Natural killer cell (primary cell): ENCODE measurements at regions not wholly inside any gene's neighbourhood (a gene's known extent, or its start where the extent isn't known, plus 50 kb on each side); places are given as distances from the start of the nearest gene placed in this dataset.

Experiments
- ATAC-seq, 3 donors: fragments of 150-1000 bp in 2 of 3; fragments of 200-7000 bp in 1 of 3; cut with Tn5 transposase; 1 replicate in 1 of 3; 2 replicates in 2 of 3; pipeline ENCODE4 v1.10.0; 2021; ENCODE audit warnings: mild to moderate bottlenecking in 2 of 3, moderate library complexity in 2 of 3
- DNase-seq, 2 donors: peaks; one replicate each; pipeline versions ENCODE4 v3.0.0 to v3.0.0-alpha.2; 2013 to 2021; ENCODE audit warnings: mixed read lengths in 1 of 2
- H3K27ac ChIP-seq: one replicate; pipeline ENCODE4 v1.5.1; 2013; ENCODE audit warnings: mild to moderate bottlenecking, low read length
- H3K27me3 ChIP-seq: one replicate; pipeline ENCODE4 v1.6.1; 2013; ENCODE audit warnings: low read length; ENCODE audit not compliant: control insufficient read depth, insufficient read depth
- H3K36me3 ChIP-seq: one replicate; pipeline ENCODE4 v1.6.1; 2013; ENCODE audit warnings: low read length; ENCODE audit not compliant: control insufficient read depth, insufficient read depth
- H3K4me1 ChIP-seq: one replicate; pipeline ENCODE4 v1.6.1; 2013; ENCODE audit warnings: low read length; ENCODE audit not compliant: control insufficient read depth, insufficient read depth
- H3K4me3 ChIP-seq: one replicate; pipeline ENCODE4 v1.5.1; 2013; ENCODE audit warnings: low read length
- H3K9me3 ChIP-seq: one replicate; pipeline ENCODE4 v1.6.1; 2013; ENCODE audit warnings: low read length; ENCODE audit not compliant: control insufficient read depth, insufficient read depth
- H3K27ac Mint-ChIP-seq, 2 donors: one replicate each; pipeline ENCODE4 v1.8.0; 2022; ENCODE audit warnings: mild to moderate bottlenecking in 2 of 2, mixed read lengths in 2 of 2, moderate library complexity in 1 of 2
- H3K27me3 Mint-ChIP-seq, 2 donors: one replicate each; pipeline ENCODE4 v1.8.0; 2022; ENCODE audit warnings: low read depth in 2 of 2, mixed read lengths in 2 of 2
- H3K36me3 Mint-ChIP-seq: one replicate; pipeline ENCODE4 v1.8.0; 2022; ENCODE audit warnings: mixed read lengths
- H3K4me1 Mint-ChIP-seq, 2 donors: one replicate each; pipeline ENCODE4 v1.8.0; 2022; ENCODE audit warnings: mixed read lengths in 2 of 2
- H3K4me3 Mint-ChIP-seq: one replicate; pipeline ENCODE4 v1.8.0; 2022; ENCODE audit warnings: mild to moderate bottlenecking, moderate library complexity, mixed read lengths
- H3K9me3 Mint-ChIP-seq, 2 donors: one replicate each; pipeline ENCODE4 v1.8.0; 2022; ENCODE audit warnings: mixed read lengths in 2 of 2
- CTCF ChIP-seq: fragments of 200-600 bp; IDR thresholded peaks from one replicate; pipeline ENCODE4 v1.8.0; 2022; ENCODE audit warnings: antibody characterized with exemption
- WGBS: methylation state at CpG from one replicate; pipeline ENCODE4 v1.1.7; 2013; ENCODE audit warnings: missing lambda C conversion rate; ENCODE audit not compliant: insufficient coverage; 5-methylcytosine and 5-hydroxymethylcytosine counted together
- intact Hi-C: fragments of 100-400 bp; cut with micrococcal nuclease; formaldehyde crosslinking; loops from one replicate; pipeline ENCODE4 v1.14.2; 2022

GRCh38 chr13:40403509-40404241 lies 262.8 kb downstream of the FOXO1 start:
- intact Hi-C loops = no loop called here
- no peak for TF ChIP-seq CTCF
- no peak overlapping the region for H3K4me3 Mint-ChIP-seq
- peaks cover 0 to 6% of the 10 kb centered on the region in 2 donors for H3K27me3 Mint-ChIP-seq
- 97% methylated on average over 15 of the region's 17 CpGs for WGBS
- DNase-seq = no peak
- H3K9me3 Mint-ChIP-seq = no peaks in the 10 kb centered on the region
- Histone ChIP-seq H3K4me3 (no peak overlapping the region), H3K36me3 (no peaks in the 10 kb centered on the region), H3K9me3 (no peaks in the 10 kb centered on the region), H3K4me1 (peaks cover 17% of the 10 kb centered on the region), H3K27ac (no peak overlapping the region), H3K27me3 (no peaks in the 10 kb centered on the region)
- peaks cover 12 to 18% of the 10 kb centered on the region in 2 donors for H3K4me1 Mint-ChIP-seq
- no peak overlapping the region for H3K27ac Mint-ChIP-seq
- no peaks in the 10 kb centered on the region for H3K36me3 Mint-ChIP-seq
- no peak for ATAC-seq

- DNase-seq (no peak), ATAC-seq (no peak)
- 97% methylated on average over 6 of the region's 6 CpGs for WGBS
- peaks cover 0 to 6% of the 10 kb centered on the region in 2 donors for H3K27me3 Mint-ChIP-seq
- H3K27me3 ChIP-seq = no peaks in the 10 kb centered on the region
- no peaks in the 10 kb centered on the region for H3K36me3 ChIP-seq
- no peak overlapping the region for H3K4me3 Mint-ChIP-seq
- no peak for TF ChIP-seq CTCF
- no peaks in the 10 kb centered on the region for H3K9me3 Mint-ChIP-seq
- intact Hi-C loops = no loop called here
- no peaks in the 10 kb centered on the region for H3K36me3 Mint-ChIP-seq
- H3K4me1 Mint-ChIP-seq = peaks cover 12 to 18% of the 10 kb centered on the region in 2 donors
- H3K4me3 ChIP-seq = no peak overlapping the region
- H3K27ac ChIP-seq = no peak overlapping the region
- H3K4me1 ChIP-seq = peaks cover 17% of the 10 kb centered on the region
- no peaks in the 10 kb centered on the region for H3K9me3 ChIP-seq
- no peak overlapping the region for H3K27ac Mint-ChIP-seq
These were observed 262.0 kb downstream of the FOXO1 start for GRCh38 chr13:40404407-40404806.

GRCh38 chr13:40404967-40405716 lies 261.3 kb downstream of the FOXO1 start:
- peaks cover 0 to 6% of the 10 kb centered on the region in 2 donors for H3K27me3 Mint-ChIP-seq
- no peaks in the 10 kb centered on the region for H3K36me3 Mint-ChIP-seq
- no peak for ATAC-seq
- Histone ChIP-seq H3K27ac (no peak overlapping the region), H3K36me3 (no peaks in the 10 kb centered on the region), H3K27me3 (no peaks in the 10 kb centered on the region), H3K4me1 (peaks cover 17% of the 10 kb centered on the region), H3K4me3 (no peak overlapping the region), H3K9me3 (no peaks in the 10 kb centered on the region)
- H3K9me3 Mint-ChIP-seq = no peaks in the 10 kb centered on the region
- WGBS = 92% methylated on average over 3 of the region's 4 CpGs
- H3K4me3 Mint-ChIP-seq = no peak overlapping the region
- TF ChIP-seq CTCF = no peak
- H3K27ac Mint-ChIP-seq = no peak overlapping the region
- intact Hi-C loops = no loop called here
- peaks cover 12 to 18% of the 10 kb centered on the region in 2 donors for H3K4me1 Mint-ChIP-seq
- no peak for DNase-seq
